HepG2 (cell line): ENCODE measurements at regions not wholly inside any gene's neighbourhood (a gene's known extent, or its start where the extent isn't known, plus 50 kb on each side); places are given as distances from the start of the nearest gene placed in this dataset.

ENCODE experiments used
- KAT7 ChIP-seq: IDR thresholded peaks from 2 replicates; pipeline ENCODE4 v1.6.1; 2018; ENCODE audit warnings: borderline replicate concordance, missing compliant biosample characterization
- ONECUT2 ChIP-seq: sonication (generic); formaldehyde crosslinking; IDR thresholded peaks from 2 replicates; pipeline ENCODE4 v1.4.0; 2020; ENCODE audit warnings: missing genetic modification reagents
- POLR2G ChIP-seq: fragments of 200-400 bp; formaldehyde crosslinking; IDR thresholded peaks from 2 replicates; pipeline ENCODE4 v1.6.1; 2018; ENCODE audit warnings: mild to moderate bottlenecking, low read depth, low read length, moderate library complexity
- SCMH1 ChIP-seq: sonication (generic); formaldehyde crosslinking; IDR thresholded peaks from 2 replicates; pipeline ENCODE4 v1.9.0; 2021; ENCODE audit warnings: missing genetic modification reagents, mild to moderate bottlenecking, borderline replicate concordance
- SNAPC2 ChIP-seq: sonication (generic); formaldehyde crosslinking; IDR thresholded peaks from 2 replicates; pipeline ENCODE4 v1.8.1; 2022; ENCODE audit warnings: mild to moderate bottlenecking, missing genetic modification reagents
- ZBTB42 ChIP-seq: sonication (generic); formaldehyde crosslinking; IDR thresholded peaks from 2 replicates; pipeline ENCODE4 v1.5.0; 2020; ENCODE audit warnings: mild to moderate bottlenecking, missing genetic modification reagents
- ZNF747 ChIP-seq: sonication (generic); formaldehyde crosslinking; IDR thresholded peaks from 2 replicates; pipeline ENCODE4 v1.8.1; 2023; ENCODE audit warnings: missing genetic modification reagents, mild to moderate bottlenecking, borderline replicate concordance
- TF ChIP-seq, protein P1 (sequence below): sonication (generic); formaldehyde crosslinking; IDR thresholded peaks from 2 replicates; pipeline ENCODE4 v1.5.0; 2020; ENCODE audit warnings: mild to moderate bottlenecking, missing genetic modification reagents, borderline replicate concordance
- TF ChIP-seq, protein P2 (sequence below), 2 experiments: sonication (generic) in 1 of 2; formaldehyde crosslinking in 1 of 2; IDR thresholded peaks; 2 replicates each; pipeline versions ENCODE4 v1.6.1 to v1.9.0; 2014 to 2022; ENCODE audit warnings: antibody characterized with exemption in 1 of 2, borderline replicate concordance in 1 of 2, inconsistent platforms in 1 of 2, low read depth in 1 of 2, missing genetic modification reagents in 1 of 2
- TF ChIP-seq, protein P3 (sequence below): sonication (generic); formaldehyde crosslinking; IDR thresholded peaks from 2 replicates; pipeline ENCODE4 v1.5.0; 2020; ENCODE audit warnings: mild to moderate bottlenecking, low read depth, missing genetic modification reagents, borderline replicate concordance
- TF ChIP-seq, protein P4 (sequence below): IDR thresholded peaks from 2 replicates; pipeline ENCODE4 v1.6.1; 2016; ENCODE audit warnings: missing compliant biosample characterization, missing genetic modification reagents, borderline replicate concordance
- TF ChIP-seq, protein P5 (sequence below): sonication (generic); formaldehyde crosslinking; conservative IDR thresholded peaks from 2 replicates; pipeline ENCODE4 v1.4.0; 2020; ENCODE audit warnings: missing genetic modification reagents

DNA sequence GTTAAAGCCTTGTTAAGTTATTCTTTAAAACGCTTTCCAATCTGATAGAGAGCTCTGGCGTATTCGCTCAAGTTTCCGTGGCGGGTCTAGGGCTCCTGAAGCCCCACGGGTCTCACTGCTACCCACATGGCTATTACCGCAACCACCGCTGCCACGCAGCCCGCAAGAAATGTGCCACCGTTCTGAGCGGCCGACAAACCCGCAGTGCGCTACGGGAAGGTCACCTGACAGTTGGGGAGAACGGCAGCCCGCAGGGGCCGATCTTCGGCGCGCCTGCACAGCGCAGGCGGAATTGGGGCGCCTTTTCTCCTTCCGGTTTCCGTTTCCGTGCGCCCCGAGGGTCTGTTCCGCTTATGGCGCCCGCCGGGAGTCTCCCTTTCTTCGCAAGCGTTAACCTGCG is 76.6 kb upstream of the SNRPN start (continued):
- TF ChIP-seq, protein P1, sequence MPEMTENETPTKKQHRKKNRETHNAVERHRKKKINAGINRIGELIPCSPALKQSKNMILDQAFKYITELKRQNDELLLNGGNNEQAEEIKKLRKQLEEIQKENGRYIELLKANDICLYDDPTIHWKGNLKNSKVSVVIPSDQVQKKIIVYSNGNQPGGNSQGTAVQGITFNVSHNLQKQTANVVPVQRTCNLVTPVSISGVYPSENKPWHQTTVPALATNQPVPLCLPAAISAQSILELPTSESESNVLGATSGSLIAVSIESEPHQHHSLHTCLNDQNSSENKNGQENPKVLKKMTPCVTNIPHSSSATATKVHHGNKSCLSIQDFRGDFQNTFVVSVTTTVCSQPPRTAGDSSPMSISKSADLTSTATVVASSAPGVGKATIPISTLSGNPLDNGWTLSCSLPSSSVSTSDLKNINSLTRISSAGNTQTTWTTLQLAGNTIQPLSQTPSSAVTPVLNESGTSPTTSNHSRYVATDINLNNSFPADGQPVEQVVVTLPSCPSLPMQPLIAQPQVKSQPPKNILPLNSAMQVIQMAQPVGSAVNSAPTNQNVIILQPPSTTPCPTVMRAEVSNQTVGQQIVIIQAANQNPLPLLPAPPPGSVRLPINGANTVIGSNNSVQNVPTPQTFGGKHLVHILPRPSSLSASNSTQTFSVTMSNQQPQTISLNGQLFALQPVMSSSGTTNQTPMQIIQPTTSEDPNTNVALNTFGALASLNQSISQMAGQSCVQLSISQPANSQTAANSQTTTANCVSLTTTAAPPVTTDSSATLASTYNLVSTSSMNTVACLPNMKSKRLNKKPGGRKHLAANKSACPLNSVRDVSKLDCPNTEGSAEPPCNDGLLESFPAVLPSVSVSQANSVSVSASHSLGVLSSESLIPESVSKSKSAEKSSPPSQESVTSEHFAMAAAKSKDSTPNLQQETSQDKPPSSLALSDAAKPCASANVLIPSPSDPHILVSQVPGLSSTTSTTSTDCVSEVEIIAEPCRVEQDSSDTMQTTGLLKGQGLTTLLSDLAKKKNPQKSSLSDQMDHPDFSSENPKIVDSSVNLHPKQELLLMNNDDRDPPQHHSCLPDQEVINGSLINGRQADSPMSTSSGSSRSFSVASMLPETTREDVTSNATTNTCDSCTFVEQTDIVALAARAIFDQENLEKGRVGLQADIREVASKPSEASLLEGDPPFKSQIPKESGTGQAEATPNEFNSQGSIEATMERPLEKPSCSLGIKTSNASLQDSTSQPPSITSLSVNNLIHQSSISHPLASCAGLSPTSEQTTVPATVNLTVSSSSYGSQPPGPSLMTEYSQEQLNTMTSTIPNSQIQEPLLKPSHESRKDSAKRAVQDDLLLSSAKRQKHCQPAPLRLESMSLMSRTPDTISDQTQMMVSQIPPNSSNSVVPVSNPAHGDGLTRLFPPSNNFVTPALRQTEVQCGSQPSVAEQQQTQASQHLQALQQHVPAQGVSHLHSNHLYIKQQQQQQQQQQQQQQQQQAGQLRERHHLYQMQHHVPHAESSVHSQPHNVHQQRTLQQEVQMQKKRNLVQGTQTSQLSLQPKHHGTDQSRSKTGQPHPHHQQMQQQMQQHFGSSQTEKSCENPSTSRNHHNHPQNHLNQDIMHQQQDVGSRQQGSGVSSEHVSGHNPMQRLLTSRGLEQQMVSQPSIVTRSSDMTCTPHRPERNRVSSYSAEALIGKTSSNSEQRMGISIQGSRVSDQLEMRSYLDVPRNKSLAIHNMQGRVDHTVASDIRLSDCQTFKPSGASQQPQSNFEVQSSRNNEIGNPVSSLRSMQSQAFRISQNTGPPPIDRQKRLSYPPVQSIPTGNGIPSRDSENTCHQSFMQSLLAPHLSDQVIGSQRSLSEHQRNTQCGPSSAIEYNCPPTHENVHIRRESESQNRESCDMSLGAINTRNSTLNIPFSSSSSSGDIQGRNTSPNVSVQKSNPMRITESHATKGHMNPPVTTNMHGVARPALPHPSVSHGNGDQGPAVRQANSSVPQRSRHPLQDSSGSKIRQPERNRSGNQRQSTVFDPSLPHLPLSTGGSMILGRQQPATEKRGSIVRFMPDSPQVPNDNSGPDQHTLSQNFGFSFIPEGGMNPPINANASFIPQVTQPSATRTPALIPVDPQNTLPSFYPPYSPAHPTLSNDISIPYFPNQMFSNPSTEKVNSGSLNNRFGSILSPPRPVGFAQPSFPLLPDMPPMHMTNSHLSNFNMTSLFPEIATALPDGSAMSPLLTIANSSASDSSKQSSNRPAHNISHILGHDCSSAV = no peak
- no peak for TF ChIP-seq ZNF747
- TF ChIP-seq, protein P2, sequence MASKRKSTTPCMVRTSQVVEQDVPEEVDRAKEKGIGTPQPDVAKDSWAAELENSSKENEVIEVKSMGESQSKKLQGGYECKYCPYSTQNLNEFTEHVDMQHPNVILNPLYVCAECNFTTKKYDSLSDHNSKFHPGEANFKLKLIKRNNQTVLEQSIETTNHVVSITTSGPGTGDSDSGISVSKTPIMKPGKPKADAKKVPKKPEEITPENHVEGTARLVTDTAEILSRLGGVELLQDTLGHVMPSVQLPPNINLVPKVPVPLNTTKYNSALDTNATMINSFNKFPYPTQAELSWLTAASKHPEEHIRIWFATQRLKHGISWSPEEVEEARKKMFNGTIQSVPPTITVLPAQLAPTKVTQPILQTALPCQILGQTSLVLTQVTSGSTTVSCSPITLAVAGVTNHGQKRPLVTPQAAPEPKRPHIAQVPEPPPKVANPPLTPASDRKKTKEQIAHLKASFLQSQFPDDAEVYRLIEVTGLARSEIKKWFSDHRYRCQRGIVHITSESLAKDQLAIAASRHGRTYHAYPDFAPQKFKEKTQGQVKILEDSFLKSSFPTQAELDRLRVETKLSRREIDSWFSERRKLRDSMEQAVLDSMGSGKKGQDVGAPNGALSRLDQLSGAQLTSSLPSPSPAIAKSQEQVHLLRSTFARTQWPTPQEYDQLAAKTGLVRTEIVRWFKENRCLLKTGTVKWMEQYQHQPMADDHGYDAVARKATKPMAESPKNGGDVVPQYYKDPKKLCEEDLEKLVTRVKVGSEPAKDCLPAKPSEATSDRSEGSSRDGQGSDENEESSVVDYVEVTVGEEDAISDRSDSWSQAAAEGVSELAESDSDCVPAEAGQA (IDR thresholded peaks at IDR 0.05; ENCODE audit: low read depth) = peak; percentile 57; the same call in 1 of the 2 replicates
- TF ChIP-seq, protein P2 (CRISPR knock-in tag; IDR thresholded peaks at IDR 0.05; ENCODE audit: borderline replicate concordance) = no peak
- peak; percentile 81 for TF ChIP-seq POLR2G
- no peak for TF ChIP-seq SNAPC2 (CRISPR knock-in tag)
- no peak for TF ChIP-seq SCMH1 (CRISPR knock-in tag)
- no peak for TF ChIP-seq ONECUT2 (CRISPR knock-in tag)
- TF ChIP-seq, protein P3, sequence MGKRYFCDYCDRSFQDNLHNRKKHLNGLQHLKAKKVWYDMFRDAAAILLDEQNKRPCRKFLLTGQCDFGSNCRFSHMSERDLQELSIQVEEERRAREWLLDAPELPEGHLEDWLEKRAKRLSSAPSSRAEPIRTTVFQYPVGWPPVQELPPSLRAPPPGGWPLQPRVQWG (CRISPR knock-in tag) = no peak
- TF ChIP-seq KAT7 (CRISPR knock-in tag) = peak; percentile 67; the same call in 1 of the 2 replicates
- no peak for TF ChIP-seq ZBTB42 (CRISPR knock-in tag)
- TF ChIP-seq, protein P4, sequence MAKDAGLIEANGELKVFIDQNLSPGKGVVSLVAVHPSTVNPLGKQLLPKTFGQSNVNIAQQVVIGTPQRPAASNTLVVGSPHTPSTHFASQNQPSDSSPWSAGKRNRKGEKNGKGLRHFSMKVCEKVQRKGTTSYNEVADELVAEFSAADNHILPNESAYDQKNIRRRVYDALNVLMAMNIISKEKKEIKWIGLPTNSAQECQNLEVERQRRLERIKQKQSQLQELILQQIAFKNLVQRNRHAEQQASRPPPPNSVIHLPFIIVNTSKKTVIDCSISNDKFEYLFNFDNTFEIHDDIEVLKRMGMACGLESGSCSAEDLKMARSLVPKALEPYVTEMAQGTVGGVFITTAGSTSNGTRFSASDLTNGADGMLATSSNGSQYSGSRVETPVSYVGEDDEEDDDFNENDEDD (CRISPR knock-in tag) = peak; percentile 74; the same call in 1 of the 2 replicates
- TF ChIP-seq, protein P5, sequence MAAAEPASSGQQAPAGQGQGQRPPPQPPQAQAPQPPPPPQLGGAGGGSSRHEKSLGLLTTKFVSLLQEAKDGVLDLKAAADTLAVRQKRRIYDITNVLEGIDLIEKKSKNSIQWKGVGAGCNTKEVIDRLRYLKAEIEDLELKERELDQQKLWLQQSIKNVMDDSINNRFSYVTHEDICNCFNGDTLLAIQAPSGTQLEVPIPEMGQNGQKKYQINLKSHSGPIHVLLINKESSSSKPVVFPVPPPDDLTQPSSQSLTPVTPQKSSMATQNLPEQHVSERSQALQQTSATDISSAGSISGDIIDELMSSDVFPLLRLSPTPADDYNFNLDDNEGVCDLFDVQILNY (CRISPR knock-in tag) = peak; percentile 53; the same call in 1 of the 2 replicates
